Activated CD4-positive, alpha-beta T cell treated with anti-CD3 and anti-CD28 coated beads, Interleukin-2, amount 10 ng/mL, durations not matched to agents 24 days and 14 days (primary cell): ENCODE measurements at regions not wholly inside any gene's neighbourhood (a gene's known extent, or its start where the extent isn't known, plus 50 kb on each side); places are given as distances from the start of the nearest gene placed in this dataset.
"Not testable (repeated sequence)": the region's sequence is repeated elsewhere in the genome, so short reads cannot be mapped to it uniquely, and the experiment has no call there.

Experiments
- DNase-seq: peaks from one replicate; pipeline ENCODE4 v3.0.0; 2022
- H3K27ac Mint-ChIP-seq: one replicate; pipeline ENCODE4 v1.8.0; 2022; ENCODE audit warnings: mild to moderate bottlenecking, mixed read lengths
- H3K27me3 Mint-ChIP-seq: one replicate; pipeline ENCODE4 v1.8.0; 2022; ENCODE audit warnings: mixed read lengths
- H3K36me3 Mint-ChIP-seq: one replicate; pipeline ENCODE4 v1.8.0; 2022; ENCODE audit warnings: low read depth, mild to moderate bottlenecking, mixed read lengths
- H3K4me1 Mint-ChIP-seq: one replicate; pipeline ENCODE4 v1.8.0; 2021; ENCODE audit warnings: mixed read lengths
- H3K4me3 Mint-ChIP-seq: one replicate; pipeline ENCODE4 v1.8.0; 2022; ENCODE audit warnings: mild to moderate bottlenecking, moderate library complexity, mixed read lengths
- H3K9me3 Mint-ChIP-seq: one replicate; pipeline ENCODE4 v1.8.0; 2021; ENCODE audit warnings: mixed read lengths
- intact Hi-C: fragments of 100-400 bp; cut with micrococcal nuclease; formaldehyde crosslinking; loops from one replicate; pipeline ENCODE4 v1.15.1; 2023

DNA sequence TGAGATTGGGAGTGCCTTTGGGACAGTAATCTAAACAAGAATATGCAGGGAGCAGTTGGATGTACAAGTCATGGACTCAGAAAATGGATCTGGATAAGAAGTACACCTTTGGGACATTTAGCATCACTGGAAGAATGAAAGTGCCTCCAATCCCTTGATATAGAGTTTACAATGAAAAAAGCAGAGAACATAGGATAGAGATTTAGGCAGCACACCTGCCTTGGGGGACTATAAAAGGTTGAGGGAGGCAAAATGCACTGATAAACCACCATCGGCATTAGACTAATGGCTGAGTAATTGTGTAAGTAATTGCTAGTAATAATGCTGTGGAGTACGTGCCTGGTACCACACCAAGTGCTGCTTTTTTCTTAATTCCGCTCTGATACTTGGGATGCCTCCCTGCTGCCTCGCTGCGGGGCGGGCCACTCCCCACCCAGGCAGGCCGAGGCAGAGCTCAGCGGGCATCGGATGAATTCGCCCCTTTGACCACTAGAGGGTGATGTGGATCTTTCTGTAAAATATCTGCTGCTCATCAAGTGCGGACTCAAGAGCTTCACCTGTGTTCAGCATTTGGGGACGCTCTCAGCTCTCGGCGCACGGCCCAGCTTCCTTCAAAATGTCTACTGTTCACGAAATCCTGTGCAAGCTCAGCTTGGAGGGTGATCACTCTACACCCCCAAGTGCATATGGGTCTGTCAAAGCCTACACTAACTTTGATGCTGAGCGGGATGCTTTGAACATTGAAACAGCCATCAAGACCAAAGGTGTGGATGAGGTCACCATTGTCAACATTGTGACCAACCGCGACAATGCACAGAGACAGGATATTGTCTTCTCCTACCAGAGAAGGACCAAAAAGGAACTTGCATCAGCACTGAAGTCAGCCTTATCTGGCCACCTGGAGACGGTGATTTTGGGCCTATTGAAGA is 99.9 kb downstream of the ANKRD18B start:
- Mint-ChIP-seq H3K27me3 (peaks cover 15% of the 10 kb centered on the region), H3K4me1 (peaks cover 9% of the 10 kb centered on the region), H3K36me3 (no peaks in the 10 kb centered on the region), H3K27ac (no peak overlapping the region), H3K4me3 (no peak overlapping the region), H3K9me3 (no peaks in the 10 kb centered on the region)
- DNase-seq: peak; percentile 91
- intact Hi-C loops: loop anchor here (1.0 kb wide), 1 partner anchor 98 kb away; no protein-coding TSS in a partner anchor

DNA sequence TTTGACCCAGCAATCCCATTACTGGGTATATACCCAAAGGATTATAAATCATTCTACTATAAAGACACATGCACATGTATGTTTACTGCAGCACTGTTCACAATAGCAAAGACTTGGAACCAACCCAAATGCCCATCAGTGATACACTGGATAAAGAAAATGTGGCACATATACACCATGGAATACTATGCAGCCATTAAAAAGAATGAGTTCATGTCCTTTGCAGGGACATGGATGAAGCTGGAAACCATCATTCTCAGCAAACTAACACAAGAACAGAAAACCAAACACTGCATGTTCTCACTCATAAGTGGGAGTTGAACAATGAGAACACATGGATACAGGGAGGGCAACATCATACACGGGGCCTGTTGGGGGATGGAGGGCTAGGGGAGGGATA is 104.3 kb downstream of the ANKRD18B start:
- H3K27me3 Mint-ChIP-seq: peaks cover 23% of the 10 kb centered on the region
- H3K9me3 Mint-ChIP-seq, intact Hi-C loops, H3K4me3 Mint-ChIP-seq, H3K36me3 Mint-ChIP-seq, H3K4me1 Mint-ChIP-seq, H3K27ac Mint-ChIP-seq: not testable (repeated sequence)
- peak; percentile 16 for DNase-seq

DNA sequence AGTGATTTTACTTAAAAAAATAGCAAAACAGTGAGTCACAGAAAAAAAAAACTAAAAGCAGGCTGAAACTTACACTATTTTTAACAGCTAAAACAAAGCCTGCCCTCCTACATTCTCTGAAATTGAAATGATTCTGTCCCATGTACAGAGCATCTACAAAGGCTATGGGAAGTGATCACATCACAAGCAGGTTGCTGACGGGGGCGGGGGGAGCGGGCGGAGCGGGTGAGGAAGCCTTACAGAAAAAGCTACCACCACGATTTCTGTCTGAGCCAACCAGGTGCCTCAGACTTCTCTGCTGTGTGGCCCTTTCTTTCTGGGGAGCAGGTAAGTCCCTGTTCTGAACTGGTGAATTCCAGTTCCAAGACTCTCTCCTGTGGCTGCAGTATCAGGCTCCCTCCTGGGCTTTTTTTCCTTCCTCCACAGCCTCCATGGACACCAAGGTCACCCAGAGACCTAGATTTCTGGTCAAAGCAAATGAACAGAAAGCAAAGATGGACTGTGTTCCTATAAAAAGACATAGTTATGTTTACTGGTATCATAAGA is 104.9 kb downstream of the ANKRD18B start:
- Mint-ChIP-seq H3K27ac (no peak overlapping the region), H3K9me3 (no peaks in the 10 kb centered on the region), H3K4me1 (peaks cover 3% of the 10 kb centered on the region), H3K27me3 (peaks cover 27% of the 10 kb centered on the region), H3K4me3 (no peak overlapping the region), H3K36me3 (no peaks in the 10 kb centered on the region)
- DNase-seq: peak; percentile 51
- intact Hi-C loops: no loop called here

DNA sequence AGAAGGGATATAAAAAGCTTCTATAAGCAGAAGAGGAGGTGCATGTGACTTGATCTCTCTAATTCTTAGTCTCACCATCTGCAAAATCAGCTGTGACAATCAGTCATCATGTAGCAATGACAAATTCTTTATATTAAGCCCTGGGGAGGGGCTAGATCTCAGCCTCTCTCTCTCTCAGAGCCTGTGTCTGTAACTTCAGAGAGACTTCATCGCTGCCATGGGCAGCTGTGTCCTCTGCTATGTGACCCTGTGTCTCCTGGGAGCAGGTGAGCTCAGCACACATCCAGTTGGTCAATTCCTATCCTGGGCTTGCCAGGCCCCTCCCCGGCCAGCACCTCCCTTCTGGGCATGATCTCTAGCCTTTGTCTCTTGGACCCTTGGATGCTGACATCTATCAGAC is 109.6 kb downstream of the ANKRD18B start:
- Mint-ChIP-seq H3K4me3 (no peak overlapping the region), H3K27me3 (peaks cover 54% of the 10 kb centered on the region), H3K27ac (no peak overlapping the region), H3K9me3 (no peaks in the 10 kb centered on the region), H3K4me1 (no peaks in the 10 kb centered on the region), H3K36me3 (no peaks in the 10 kb centered on the region)
- intact Hi-C loops: no loop called here
- no peak for DNase-seq

DNA sequence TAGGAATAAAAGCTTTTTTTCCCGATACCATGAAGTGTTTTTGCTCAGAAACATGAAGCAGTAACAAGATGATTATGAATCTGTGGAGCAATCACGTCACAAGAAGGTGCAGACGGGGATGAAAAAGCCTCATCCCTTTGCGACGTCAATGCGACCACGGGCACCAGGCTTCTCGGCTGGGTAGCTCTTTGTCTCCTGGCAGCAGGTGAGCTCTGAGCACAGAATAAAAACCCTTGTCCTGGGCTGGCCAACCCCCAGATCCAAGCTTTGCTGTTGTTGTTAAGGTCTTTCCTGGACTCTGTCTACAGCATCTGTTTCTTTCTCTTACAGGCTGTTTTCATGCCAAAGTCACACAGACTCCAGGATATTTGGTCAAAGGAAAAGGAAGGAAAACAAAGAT is 113.8 kb downstream of the ANKRD18B start:
- Mint-ChIP-seq H3K36me3 (no peaks in the 10 kb centered on the region), H3K9me3 (no peaks in the 10 kb centered on the region), H3K4me1 (no peaks in the 10 kb centered on the region), H3K4me3 (no peak overlapping the region), H3K27ac (no peak overlapping the region), H3K27me3 (peaks cover 71% of the 10 kb centered on the region)
- DNase-seq: no peak
- intact Hi-C loops: no loop called here

DNA sequence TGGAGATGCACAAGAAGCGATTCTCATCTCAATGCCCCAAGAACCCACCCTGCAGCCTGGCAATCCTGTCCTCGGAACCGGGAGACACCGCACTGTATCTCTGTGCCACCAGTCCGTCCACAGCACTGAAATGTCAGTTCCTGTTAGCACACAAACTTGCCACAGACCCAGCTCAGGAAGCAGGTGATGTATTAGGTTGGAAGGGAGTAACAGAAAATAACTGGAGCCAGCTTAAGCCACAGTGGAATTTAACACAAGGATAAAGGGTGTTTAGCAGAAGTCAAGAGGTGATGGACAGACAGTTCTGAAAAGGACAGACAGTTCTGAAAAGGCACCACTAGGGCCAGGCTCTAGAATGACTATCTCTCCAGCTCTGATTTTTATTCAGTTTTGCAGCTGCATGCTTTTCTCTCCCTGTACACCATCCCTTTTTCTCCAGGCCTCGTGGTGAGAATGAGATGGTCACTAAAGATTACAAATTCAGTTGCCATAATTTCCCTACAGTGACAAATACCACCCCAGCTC is 114.4 kb downstream of the ANKRD18B start:
- Mint-ChIP-seq H3K9me3 (no peaks in the 10 kb centered on the region), H3K4me3 (no peak overlapping the region), H3K27me3 (peaks cover 73% of the 10 kb centered on the region), H3K27ac (no peak overlapping the region), H3K36me3 (no peaks in the 10 kb centered on the region), H3K4me1 (no peaks in the 10 kb centered on the region)
- intact Hi-C loops: no loop called here
- DNase-seq: no peak

DNA sequence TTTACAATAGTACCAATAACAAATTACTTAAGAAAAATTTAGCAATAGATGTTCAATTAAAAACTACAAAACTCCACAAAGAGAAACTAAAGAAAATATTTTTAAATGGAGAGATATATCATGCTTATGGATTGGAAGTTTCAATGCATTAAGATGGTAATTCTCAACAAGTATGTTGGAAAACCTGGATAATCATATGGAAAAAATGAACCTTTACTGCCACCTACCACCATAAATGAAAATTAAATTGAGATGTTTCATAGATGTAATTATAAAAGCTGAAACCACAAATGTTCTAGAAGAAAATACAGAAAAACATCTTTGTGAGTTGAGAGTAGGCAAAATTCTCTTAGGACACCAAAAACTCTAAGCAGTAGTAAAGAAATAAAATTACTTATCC is 121.7 kb downstream of the ANKRD18B start:
- intact Hi-C loops: no loop called here
- Mint-ChIP-seq H3K4me3 (no peak overlapping the region), H3K36me3 (no peaks in the 10 kb centered on the region), H3K27ac (no peak overlapping the region), H3K27me3 (peaks cover 53% of the 10 kb centered on the region), H3K9me3 (no peaks in the 10 kb centered on the region), H3K4me1 (no peaks in the 10 kb centered on the region)
- DNase-seq: no peak

DNA sequence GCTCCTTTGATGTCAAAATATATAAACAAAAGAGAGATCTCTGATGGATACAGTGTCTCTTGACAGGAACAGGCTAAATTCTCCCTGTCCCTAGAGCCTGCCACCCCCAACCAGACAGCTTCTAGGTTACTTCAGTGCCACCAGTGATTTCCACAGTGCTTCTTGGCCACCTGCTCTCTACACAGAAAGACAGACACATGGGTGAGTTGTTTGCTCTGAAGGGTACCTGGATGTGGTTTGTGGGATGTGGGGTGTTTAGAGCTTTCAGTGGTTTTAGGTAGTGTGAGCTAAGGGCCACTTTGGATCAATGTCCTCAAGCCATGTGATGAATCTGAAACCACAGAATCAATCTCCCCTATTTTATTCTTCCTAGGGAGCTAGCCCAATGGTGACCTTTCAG is 125.4 kb downstream of the ANKRD18B start:
- Mint-ChIP-seq H3K4me1 (no peaks in the 10 kb centered on the region), H3K4me3 (no peak overlapping the region), H3K27ac (no peak overlapping the region), H3K9me3 (no peaks in the 10 kb centered on the region), H3K36me3 (no peaks in the 10 kb centered on the region), H3K27me3 (peaks cover 46% of the 10 kb centered on the region)
- peak; percentile 59 for DNase-seq
- intact Hi-C loops: no loop called here

DNA sequence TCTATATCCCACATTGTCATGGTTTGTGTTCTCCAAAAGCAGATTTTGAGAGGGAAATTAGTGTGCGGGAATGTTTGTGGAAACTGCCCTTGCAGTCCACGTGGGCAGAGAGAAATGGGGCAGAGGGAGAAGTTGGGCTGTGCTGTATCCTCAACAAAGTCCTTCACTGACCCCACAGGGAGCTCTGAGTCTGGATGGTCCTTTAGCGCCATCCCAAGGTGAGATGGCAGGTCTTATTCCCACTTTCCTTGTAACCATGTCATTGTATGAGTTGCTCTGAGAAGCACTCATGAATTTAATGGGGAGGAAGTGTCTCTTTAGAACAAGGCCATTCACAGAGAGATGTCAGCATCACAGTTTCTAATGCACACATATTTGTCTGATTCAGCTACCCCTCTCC is 127.1 kb downstream of the ANKRD18B start:
- no peak overlapping the region for H3K27ac Mint-ChIP-seq
- H3K36me3 Mint-ChIP-seq: no peaks in the 10 kb centered on the region
- no peaks in the 10 kb centered on the region for H3K9me3 Mint-ChIP-seq
- H3K27me3 Mint-ChIP-seq: peaks cover 51% of the 10 kb centered on the region
- intact Hi-C loops: no loop called here
- H3K4me3 Mint-ChIP-seq: no peak overlapping the region
- DNase-seq: no peak
- H3K4me1 Mint-ChIP-seq: no peaks in the 10 kb centered on the region

DNA sequence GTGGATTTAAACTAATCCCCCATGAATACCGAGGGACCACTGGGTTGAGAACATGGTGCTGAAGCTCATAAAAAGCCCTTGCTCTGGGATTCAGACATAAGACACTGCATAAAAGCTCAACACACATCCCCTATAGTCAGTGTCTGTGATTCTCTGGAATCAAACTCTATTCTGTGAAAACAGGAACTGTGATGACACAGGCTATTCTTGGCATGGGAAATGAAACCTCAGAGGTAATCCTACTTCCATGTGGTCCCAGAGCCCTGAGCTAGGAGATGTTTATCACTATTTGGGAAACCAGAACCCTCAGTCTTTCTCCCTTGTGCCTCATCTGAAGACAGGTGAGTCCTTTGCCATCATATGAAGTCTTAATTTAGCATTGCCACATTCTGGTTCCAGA is 135.4 kb upstream of the PRSS3 start:
- Mint-ChIP-seq H3K36me3 (no peaks in the 10 kb centered on the region), H3K9me3 (no peaks in the 10 kb centered on the region), H3K27ac (no peak overlapping the region), H3K4me1 (no peaks in the 10 kb centered on the region), H3K27me3 (peaks cover 22% of the 10 kb centered on the region), H3K4me3 (no peak overlapping the region)
- DNase-seq: no peak
- intact Hi-C loops: no loop called here

DNA sequence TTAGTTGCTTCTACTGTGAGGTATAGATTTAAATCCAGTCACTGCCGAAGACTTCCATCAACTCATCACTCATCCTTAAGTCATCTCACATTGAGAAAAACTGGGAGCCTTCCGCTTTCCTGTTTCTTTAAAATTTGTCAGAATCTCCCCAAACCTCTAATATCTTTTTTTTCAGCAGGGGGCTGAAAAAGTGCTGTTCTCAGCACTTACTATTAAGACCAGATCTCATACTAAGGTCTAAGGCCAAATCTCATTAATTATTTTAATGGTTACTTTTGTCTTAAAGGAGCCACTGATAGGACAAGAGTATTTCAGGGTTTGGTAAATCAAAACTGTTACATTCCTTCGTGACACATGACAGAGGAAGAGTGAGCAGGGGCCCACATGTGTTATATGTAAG is 134.6 kb upstream of the PRSS3 start:
- H3K27me3 Mint-ChIP-seq: peaks cover 16% of the 10 kb centered on the region
- no peak overlapping the region for H3K4me3 Mint-ChIP-seq
- H3K36me3 Mint-ChIP-seq: no peaks in the 10 kb centered on the region
- no peak for DNase-seq
- H3K27ac Mint-ChIP-seq: no peak overlapping the region
- H3K4me1 Mint-ChIP-seq: no peaks in the 10 kb centered on the region
- intact Hi-C loops: no loop called here
- H3K9me3 Mint-ChIP-seq: no peaks in the 10 kb centered on the region

DNA sequence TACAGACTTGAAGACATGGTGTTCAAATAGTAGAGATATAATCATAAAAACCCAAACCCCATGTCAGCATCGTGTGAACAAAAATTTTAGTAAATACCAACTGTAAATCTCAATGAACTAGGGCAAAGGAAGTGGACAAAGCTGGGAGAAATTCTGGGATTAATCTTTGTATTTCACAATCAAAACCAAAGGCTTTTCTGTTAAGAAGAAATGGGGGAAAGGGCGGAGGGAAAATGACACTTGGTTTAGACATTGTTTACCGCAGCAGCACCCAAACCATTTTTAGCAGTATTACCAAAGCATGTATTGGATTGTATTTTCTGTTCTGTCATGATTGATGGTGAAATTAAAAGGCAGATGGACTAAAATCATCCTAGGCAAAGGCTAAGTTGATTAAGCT is 134.2 kb upstream of the PRSS3 start:
- DNase-seq: no peak
- intact Hi-C loops: no loop called here
- Mint-ChIP-seq H3K27ac (no peak overlapping the region), H3K27me3 (peaks cover 16% of the 10 kb centered on the region), H3K4me1 (no peaks in the 10 kb centered on the region), H3K9me3 (no peaks in the 10 kb centered on the region), H3K36me3 (no peaks in the 10 kb centered on the region), H3K4me3 (no peak overlapping the region)

DNA sequence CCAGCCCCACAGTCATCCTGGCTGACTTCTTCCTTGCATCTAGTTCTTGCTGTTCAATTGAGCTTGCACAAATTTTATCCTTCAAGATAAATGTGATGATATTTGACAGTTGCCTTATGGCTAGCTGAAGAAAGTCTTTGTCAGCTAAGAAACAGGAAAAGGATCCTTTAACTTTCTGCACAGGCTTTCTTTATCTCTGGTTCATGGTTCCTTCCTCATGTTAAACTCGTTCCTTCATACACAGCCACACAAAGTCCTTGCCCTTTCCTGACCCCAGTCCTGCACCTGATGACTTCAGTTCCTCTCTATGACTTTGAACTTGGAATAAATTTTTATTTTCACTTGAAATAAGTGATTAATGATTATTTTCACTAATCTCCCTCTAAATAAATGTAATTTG is 132.5 kb upstream of the PRSS3 start:
- no peak for DNase-seq
- Mint-ChIP-seq H3K36me3 (no peaks in the 10 kb centered on the region), H3K4me3 (no peak overlapping the region), H3K27ac (no peak overlapping the region), H3K9me3 (no peaks in the 10 kb centered on the region), H3K4me1 (no peaks in the 10 kb centered on the region), H3K27me3 (peaks cover 19% of the 10 kb centered on the region)
- intact Hi-C loops: no loop called here

DNA sequence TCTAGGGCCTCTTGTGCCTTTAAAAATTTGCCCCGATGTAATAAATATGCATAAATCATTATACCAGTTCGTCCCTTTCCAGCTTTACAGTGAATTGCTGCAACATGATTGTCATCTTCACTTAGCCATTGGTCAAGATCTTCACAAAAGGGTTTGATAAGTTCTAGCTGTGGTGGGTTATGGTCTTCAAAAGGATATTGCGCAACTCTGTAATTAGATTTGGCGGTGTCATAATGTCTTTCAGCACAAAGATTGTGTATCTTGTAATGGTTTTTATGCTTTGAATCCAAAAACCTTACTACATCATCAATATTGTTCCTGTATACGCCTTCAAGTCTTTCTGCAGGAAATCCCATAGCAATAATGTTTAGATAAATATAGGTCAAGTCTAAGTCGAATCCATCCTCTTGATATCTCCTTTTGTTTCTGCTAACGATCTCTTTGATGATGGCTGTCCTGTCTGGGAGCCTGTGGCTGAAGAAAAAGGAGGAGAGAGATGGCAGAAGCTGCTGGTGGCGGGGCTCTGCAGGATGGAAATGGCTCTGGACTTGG is 119.1 kb upstream of the PRSS3 start:
- H3K9me3 Mint-ChIP-seq, DNase-seq, H3K27ac Mint-ChIP-seq, H3K36me3 Mint-ChIP-seq, intact Hi-C loops: not testable (repeated sequence)
- Mint-ChIP-seq H3K27me3 (peaks cover 77% of the 10 kb centered on the region), H3K4me1 (peaks cover 11% of the 10 kb centered on the region), H3K4me3 (peak overlapping the region; percentile 87)
